MM.1S (cell line): ENCODE measurements at regions not wholly inside any gene's neighbourhood (a gene's known extent, or its start where the extent isn't known, plus 50 kb on each side); places are given as distances from the start of the nearest gene placed in this dataset.

Experiments
- DNase-seq: peaks from one replicate; pipeline ENCODE4 v3.0.0-alpha.2; 2015
- H2AFZ ChIP-seq: fragments of 300-600 bp; sonication (generic); 2 replicates; pipeline ENCODE4 v1.6.0; 2016; ENCODE audit warnings: antibody characterized with exemption, low read length
- H3F3A ChIP-seq: fragments of 300-600 bp; sonication (generic); 2 replicates; pipeline ENCODE4 v1.6.1; 2016; ENCODE audit warnings: mild to moderate bottlenecking, antibody characterized with exemption, low read length, moderate library complexity, mixed read lengths; ENCODE audit not compliant: insufficient read depth
- H3K27ac ChIP-seq: fragments of 300-600 bp; sonication (generic); 2 replicates; pipeline ENCODE4 v1.5.1; 2016; ENCODE audit warnings: mild to moderate bottlenecking, low read length
- H3K27me3 ChIP-seq: fragments of 300-600 bp; sonication (generic); replicated peaks from 2 replicates; pipeline ENCODE4 v1.6.0; 2016; ENCODE audit warnings: low read length; ENCODE audit not compliant: insufficient read depth
- H3K36me3 ChIP-seq: fragments of 300-600 bp; sonication (generic); replicated peaks from 2 replicates; pipeline ENCODE4 v1.6.1; 2016; ENCODE audit warnings: mild to moderate bottlenecking, low read length, mixed read lengths; ENCODE audit not compliant: insufficient read depth
- H3K4me1 ChIP-seq: fragments of 300-600 bp; sonication (generic); 2 replicates; pipeline ENCODE4 v1.6.1; 2016; ENCODE audit warnings: low read length, mixed read lengths
- H3K4me2 ChIP-seq: fragments of 300-600 bp; sonication (generic); 2 replicates; pipeline ENCODE4 v1.6.0; 2016; ENCODE audit warnings: low read depth, low read length
- H3K4me3 ChIP-seq: fragments of 300-600 bp; sonication (generic); 2 replicates; pipeline ENCODE4 v1.5.1; 2016; ENCODE audit warnings: low read length, mixed read lengths
- H3K79me2 ChIP-seq: fragments of 300-600 bp; sonication (generic); 2 replicates; pipeline ENCODE4 v1.6.1; 2016; ENCODE audit warnings: mixed run types, low read length, mixed read lengths
- H3K9ac ChIP-seq: fragments of 300-600 bp; sonication (generic); 2 replicates; pipeline ENCODE4 v1.6.1; 2016; ENCODE audit warnings: low read length, mixed read lengths
- H3K9me2 ChIP-seq: fragments of 300-600 bp; sonication (generic); replicated peaks from 2 replicates; pipeline ENCODE4 v1.6.1; 2016; ENCODE audit warnings: mild to moderate bottlenecking, low read length, mixed read lengths; ENCODE audit not compliant: insufficient read depth
- H3K9me3 ChIP-seq: fragments of 300-600 bp; sonication (generic); replicated peaks from 2 replicates; pipeline ENCODE4 v1.6.1; 2016; ENCODE audit warnings: mild to moderate bottlenecking, low read length, mixed read lengths; ENCODE audit not compliant: insufficient read depth
- H4K20me1 ChIP-seq: fragments of 300-600 bp; sonication (generic); 2 replicates; pipeline ENCODE4 v1.6.1; 2016; ENCODE audit warnings: mild to moderate bottlenecking, low read length, moderate library complexity, mixed read lengths; ENCODE audit not compliant: insufficient read depth
- EZH2 ChIP-seq: fragments of 300-600 bp; sonication (generic); optimal IDR thresholded peaks from 2 replicates; pipeline ENCODE3; 2017; ENCODE audit warnings: low read depth, mild to moderate bottlenecking, antibody characterized with exemption, low read length, mixed read lengths
- EZH2phosphoT487 ChIP-seq: fragments of 300-600 bp; sonication (generic); IDR thresholded peaks from 2 replicates; pipeline ENCODE4 v1.6.1; 2018; ENCODE audit warnings: antibody characterized with exemption, low read length
- TF ChIP-seq, protein P1 (sequence below): fragments of 300-600 bp; sonication (generic); IDR thresholded peaks from 2 replicates; pipeline ENCODE4 v1.5.1; 2016; ENCODE audit warnings: antibody characterized with exemption, low read length, mixed read lengths

GRCh38 chr14:104442631-104443390, 136.8 kb upstream of the C14orf180 start:
- Histone ChIP-seq H2AFZ (no peak overlapping the region), H3K9ac (no peak overlapping the region)

DNA sequence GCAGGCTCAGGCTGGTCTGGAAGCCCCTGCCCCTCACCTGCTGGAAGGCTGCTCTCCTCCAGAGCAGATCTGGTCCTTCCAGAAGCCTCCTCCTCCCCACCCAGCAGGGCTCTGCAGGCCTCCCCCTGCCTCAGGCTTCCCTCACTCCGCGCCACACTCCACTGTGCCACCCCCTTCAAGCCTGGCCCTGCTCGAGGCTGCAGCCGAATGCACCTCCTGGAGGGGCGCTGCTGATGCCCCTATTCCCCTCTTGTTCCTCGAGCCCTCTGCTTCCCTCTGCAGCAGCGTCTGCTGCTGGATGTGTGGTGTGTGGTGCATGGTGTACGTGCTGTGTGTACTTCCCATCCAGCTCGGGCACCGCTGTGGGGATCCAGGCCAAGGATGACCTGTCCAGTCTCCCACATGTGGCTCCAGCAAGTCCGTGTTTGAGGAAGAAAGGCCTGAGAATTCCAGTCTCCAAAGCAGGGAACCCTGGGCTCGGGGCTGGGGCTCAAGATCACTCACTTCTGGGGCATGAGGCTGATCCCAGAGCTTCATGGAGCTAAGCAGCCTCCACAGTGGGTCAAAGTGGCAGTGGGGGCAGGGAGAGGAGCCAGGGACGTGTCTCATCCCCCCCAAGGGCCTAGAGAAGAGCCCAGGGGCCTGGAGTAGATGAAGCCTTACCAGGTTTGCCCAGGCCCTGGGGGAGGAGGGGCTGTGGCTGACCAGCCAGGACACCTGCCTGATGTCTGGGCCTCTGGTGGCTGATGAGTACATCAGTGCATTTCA, 136.0 kb upstream of the C14orf180 start:
- H3F3A ChIP-seq = no peaks in the 10 kb centered on the region
- DNase-seq = no peak
- H3K4me3 ChIP-seq = no peak overlapping the region
- no peak overlapping the region for H3K27ac ChIP-seq
- no peak overlapping the region for H2AFZ ChIP-seq
- no peaks in the 10 kb centered on the region for H3K9me2 ChIP-seq
- no peaks in the 10 kb centered on the region for H3K4me1 ChIP-seq
- H3K9me3 ChIP-seq = no peaks in the 10 kb centered on the region
- H3K79me2 ChIP-seq = no peaks in the 10 kb centered on the region
- H3K27me3 ChIP-seq = peaks cover 10% of the 10 kb centered on the region
- H3K9ac ChIP-seq = no peak overlapping the region
- H3K4me2 ChIP-seq = no peak overlapping the region
- no peaks in the 10 kb centered on the region for H3K36me3 ChIP-seq
- TF ChIP-seq EZH2phosphoT487 = no peak
- TF ChIP-seq, protein P1, sequence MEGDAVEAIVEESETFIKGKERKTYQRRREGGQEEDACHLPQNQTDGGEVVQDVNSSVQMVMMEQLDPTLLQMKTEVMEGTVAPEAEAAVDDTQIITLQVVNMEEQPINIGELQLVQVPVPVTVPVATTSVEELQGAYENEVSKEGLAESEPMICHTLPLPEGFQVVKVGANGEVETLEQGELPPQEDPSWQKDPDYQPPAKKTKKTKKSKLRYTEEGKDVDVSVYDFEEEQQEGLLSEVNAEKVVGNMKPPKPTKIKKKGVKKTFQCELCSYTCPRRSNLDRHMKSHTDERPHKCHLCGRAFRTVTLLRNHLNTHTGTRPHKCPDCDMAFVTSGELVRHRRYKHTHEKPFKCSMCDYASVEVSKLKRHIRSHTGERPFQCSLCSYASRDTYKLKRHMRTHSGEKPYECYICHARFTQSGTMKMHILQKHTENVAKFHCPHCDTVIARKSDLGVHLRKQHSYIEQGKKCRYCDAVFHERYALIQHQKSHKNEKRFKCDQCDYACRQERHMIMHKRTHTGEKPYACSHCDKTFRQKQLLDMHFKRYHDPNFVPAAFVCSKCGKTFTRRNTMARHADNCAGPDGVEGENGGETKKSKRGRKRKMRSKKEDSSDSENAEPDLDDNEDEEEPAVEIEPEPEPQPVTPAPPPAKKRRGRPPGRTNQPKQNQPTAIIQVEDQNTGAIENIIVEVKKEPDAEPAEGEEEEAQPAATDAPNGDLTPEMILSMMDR = no peak
- TF ChIP-seq EZH2 = no peak
- no peaks in the 10 kb centered on the region for H4K20me1 ChIP-seq

More at GRCh38 chr14:104442631-104443390, 136.8 kb upstream of the C14orf180 start:
- DNase-seq = no peak
- Histone ChIP-seq H3K9me3 (no peaks in the 10 kb centered on the region), H3F3A (no peaks in the 10 kb centered on the region), H3K4me1 (no peaks in the 10 kb centered on the region), H3K27me3 (peaks cover 12% of the 10 kb centered on the region), H3K79me2 (no peaks in the 10 kb centered on the region), H3K27ac (no peak overlapping the region), H3K4me3 (no peak overlapping the region), H3K9me2 (no peaks in the 10 kb centered on the region), H4K20me1 (no peaks in the 10 kb centered on the region), H3K4me2 (no peak overlapping the region), H3K36me3 (no peaks in the 10 kb centered on the region)
- TF ChIP-seq, protein P1 = no peak
- TF ChIP-seq EZH2 (no peak), EZH2phosphoT487 (no peak)

DNA sequence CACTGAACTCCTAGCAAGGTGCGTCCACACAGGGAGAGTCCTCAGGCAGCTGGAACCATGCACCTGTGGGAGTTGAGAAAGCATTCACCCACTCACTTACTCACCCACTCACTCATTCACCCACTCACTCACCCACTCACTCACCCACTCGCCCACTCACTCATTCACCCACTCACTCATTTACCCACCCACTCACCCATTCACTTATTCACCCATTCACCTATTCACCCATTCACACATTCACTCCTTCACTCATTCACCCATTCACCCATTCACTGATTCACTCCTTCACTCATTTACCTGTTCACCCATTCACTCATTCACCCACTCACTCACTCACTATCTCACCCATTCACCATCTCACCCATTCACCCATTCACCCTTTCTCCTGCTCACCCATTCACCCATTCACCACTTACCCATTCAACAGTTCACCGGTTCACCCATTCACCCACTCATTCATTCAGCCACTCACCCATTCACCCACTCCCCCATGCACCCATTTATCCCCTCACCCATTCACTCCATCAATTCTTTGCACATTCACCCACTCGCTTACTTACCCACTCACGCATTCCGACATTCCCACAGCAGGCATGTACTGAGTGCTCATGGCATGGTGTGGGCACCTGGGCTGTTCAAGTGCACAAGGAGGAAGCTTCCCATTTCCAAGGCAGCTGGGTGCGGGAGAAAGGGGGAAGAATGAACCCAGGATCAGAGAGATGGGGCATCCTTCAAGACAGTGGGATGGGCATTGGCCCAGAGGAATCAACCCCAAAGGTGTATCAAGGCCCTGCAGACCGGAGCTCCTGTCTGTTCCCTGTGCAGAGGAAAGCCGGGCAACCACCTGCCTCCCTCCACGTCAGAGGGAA, 135.2 kb upstream of the C14orf180 start:
- H3K79me2 ChIP-seq = no peaks in the 10 kb centered on the region
- no peak overlapping the region for H3K27ac ChIP-seq
- no peak overlapping the region for H2AFZ ChIP-seq
- no peaks in the 10 kb centered on the region for H3K9me3 ChIP-seq
- TF ChIP-seq, protein P1 = no peak
- TF ChIP-seq EZH2phosphoT487 = no peak
- no peak for TF ChIP-seq EZH2
- H3K9me2 ChIP-seq = no peaks in the 10 kb centered on the region
- H3K4me1 ChIP-seq = no peaks in the 10 kb centered on the region
- H3K4me2 ChIP-seq = no peak overlapping the region
- H3K27me3 ChIP-seq = peaks cover 11% of the 10 kb centered on the region
- H3K9ac ChIP-seq = no peak overlapping the region
- H3K4me3 ChIP-seq = no peak overlapping the region
- no peaks in the 10 kb centered on the region for H4K20me1 ChIP-seq
- no peaks in the 10 kb centered on the region for H3F3A ChIP-seq
- no peak for DNase-seq
- H3K36me3 ChIP-seq = no peaks in the 10 kb centered on the region
